ENCODE measurements at regions not wholly inside any gene's neighbourhood (a gene's known extent, or its start where the extent isn't known, plus 50 kb on each side); places are given as distances from the start of the nearest gene placed in this dataset.

GRCh38 chr3:675846-676245 is 417.0 kb upstream of the CNTN6 start:
- TF ChIP-seq JUN (IDR thresholded peaks at IDR 0.05) (no peak), CTCF (IDR thresholded peaks at IDR 0.05) (no peak), POLR2A (IDR thresholded peaks at IDR 0.05; ENCODE audit: low read length) (no peak), REST (IDR thresholded peaks at IDR 0.05) (no peak), RAD21 (conservative IDR thresholded peaks at IDR 0.05 in 1 of 2, IDR thresholded peaks at IDR 0.05 in 1 of 2) (no peak), MAX (IDR thresholded peaks at IDR 0.05) (no peak), RFX5 (IDR thresholded peaks at IDR 0.05) (no peak)
